Loucy (cell line): ENCODE measurements at regions not wholly inside any gene's neighbourhood (a gene's known extent, or its start where the extent isn't known, plus 50 kb on each side); places are given as distances from the start of the nearest gene placed in this dataset.

Source experiments
- H2AFZ ChIP-seq: fragments of 200-600 bp; sonication (generic); 2 replicates; pipeline ENCODE4 v1.6.0; 2016; ENCODE audit warnings: antibody characterized with exemption, mild to moderate bottlenecking, low read length, moderate library complexity
- H3F3A ChIP-seq: fragments of 200-600 bp; 2 replicates; pipeline ENCODE4 v1.6.0; 2016; ENCODE audit warnings: antibody characterized with exemption, low read depth, mild to moderate bottlenecking
- H3K27me3 ChIP-seq: fragments of 200-600 bp; sonication (generic); 2 replicates; pipeline ENCODE4 v1.6.1; 2014; ENCODE audit warnings: low read length, mild to moderate bottlenecking; ENCODE audit not compliant: insufficient read depth, poor library complexity, severe bottlenecking
- H3K36me3 ChIP-seq: fragments of 200-600 bp; sonication (generic); 2 replicates; pipeline ENCODE4 v1.6.1; 2016; ENCODE audit warnings: low read length; ENCODE audit not compliant: insufficient read depth
- H3K4me1 ChIP-seq: fragments of 200-600 bp; sonication (generic); 2 replicates; pipeline ENCODE4 v1.5.1; 2014; ENCODE audit warnings: low read length, mild to moderate bottlenecking; ENCODE audit not compliant: insufficient read depth, poor library complexity, severe bottlenecking
- H3K4me2 ChIP-seq: fragments of 200-600 bp; sonication (generic); 2 replicates; pipeline ENCODE4 v1.6.0; 2014; ENCODE audit warnings: antibody characterized with exemption, low read length, low read depth, mild to moderate bottlenecking; ENCODE audit not compliant: poor library complexity, severe bottlenecking
- H3K4me3 ChIP-seq: fragments of 200-600 bp; sonication (generic); 2 replicates; pipeline ENCODE4 v1.5.1; 2014; ENCODE audit warnings: low read length, mild to moderate bottlenecking, mixed read lengths; ENCODE audit not compliant: poor library complexity, severe bottlenecking
- H3K79me2 ChIP-seq: fragments of 200-600 bp; sonication (generic); 2 replicates; pipeline ENCODE4 v1.6.1; 2014; ENCODE audit warnings: low read length; ENCODE audit not compliant: insufficient read depth
- H3K9ac ChIP-seq: fragments of 200-600 bp; sonication (generic); 2 replicates; pipeline ENCODE4 v1.6.0; 2014; ENCODE audit warnings: mild to moderate bottlenecking, low read depth, low read length, moderate library complexity; ENCODE audit not compliant: poor library complexity, severe bottlenecking
- H3K9me2 ChIP-seq: fragments of 200-600 bp; sonication (generic); replicated peaks from 2 replicates; pipeline ENCODE4 v1.6.1; 2016; ENCODE audit warnings: low read depth, low read length, mixed read lengths
- H3K9me3 ChIP-seq: fragments of 200-600 bp; sonication (generic); 2 replicates; pipeline ENCODE4 v1.6.1; 2014; ENCODE audit warnings: mild to moderate bottlenecking, antibody characterized with exemption, low read length, low read depth; ENCODE audit not compliant: insufficient read depth
- H4K20me1 ChIP-seq: fragments of 200-600 bp; sonication (generic); 2 replicates; pipeline ENCODE4 v1.6.0; 2014; ENCODE audit warnings: antibody characterized with exemption, low read length, mild to moderate bottlenecking; ENCODE audit not compliant: insufficient read depth, poor library complexity, severe bottlenecking
- EZH2phosphoT487 ChIP-seq: fragments of 200-600 bp; IDR thresholded peaks from 2 replicates; pipeline ENCODE4 v1.6.1; 2018; ENCODE audit warnings: antibody characterized with exemption, mild to moderate bottlenecking, moderate library complexity, borderline replicate concordance
- TF ChIP-seq, protein P1 (sequence below): fragments of 200-600 bp; sonication (generic); conservative IDR thresholded peaks from 2 replicates; pipeline ENCODE4 v1.5.1; 2014; ENCODE audit warnings: mild to moderate bottlenecking, antibody characterized with exemption, low read length

DNA sequence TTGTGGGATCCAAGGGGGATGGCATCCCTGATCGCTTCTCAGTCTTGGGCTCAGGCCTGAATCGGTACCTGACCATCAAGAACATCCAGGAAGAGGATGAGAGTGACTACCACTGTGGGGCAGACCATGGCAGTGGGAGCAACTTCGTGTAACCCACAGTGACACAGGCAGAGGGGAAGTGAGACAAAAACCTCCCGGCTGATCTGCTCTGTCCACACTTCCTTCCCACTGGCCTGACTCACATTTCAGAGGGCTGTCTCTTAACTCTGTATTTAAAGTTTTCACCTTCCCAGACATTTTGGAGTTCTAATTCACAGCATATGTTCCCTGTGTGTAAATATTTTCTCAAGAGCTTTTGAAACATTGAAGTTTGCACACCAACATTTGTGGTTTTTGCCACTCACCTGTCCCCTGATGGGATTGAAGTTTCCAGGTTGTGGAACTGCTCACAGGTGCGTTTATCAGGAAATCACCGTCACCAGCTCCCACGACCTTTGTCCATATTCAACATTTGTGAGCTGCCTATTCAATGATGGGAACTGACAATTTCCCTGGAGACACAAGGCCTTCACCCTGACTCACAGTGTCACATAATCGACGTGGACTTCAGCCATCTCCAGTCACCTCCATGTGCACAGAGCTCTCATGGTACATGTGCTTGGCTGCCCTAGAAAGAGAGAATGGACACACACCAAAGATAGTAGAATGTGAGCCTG is 99.2 kb downstream of the VPREB1 start:
- H3K4me2 ChIP-seq = peak overlapping the region; percentile 5
- H2AFZ ChIP-seq = peak overlapping the region; percentile 8; the same call in 1 of the 2 replicates
- H3K36me3 ChIP-seq = no peaks in the 10 kb centered on the region

DNA sequence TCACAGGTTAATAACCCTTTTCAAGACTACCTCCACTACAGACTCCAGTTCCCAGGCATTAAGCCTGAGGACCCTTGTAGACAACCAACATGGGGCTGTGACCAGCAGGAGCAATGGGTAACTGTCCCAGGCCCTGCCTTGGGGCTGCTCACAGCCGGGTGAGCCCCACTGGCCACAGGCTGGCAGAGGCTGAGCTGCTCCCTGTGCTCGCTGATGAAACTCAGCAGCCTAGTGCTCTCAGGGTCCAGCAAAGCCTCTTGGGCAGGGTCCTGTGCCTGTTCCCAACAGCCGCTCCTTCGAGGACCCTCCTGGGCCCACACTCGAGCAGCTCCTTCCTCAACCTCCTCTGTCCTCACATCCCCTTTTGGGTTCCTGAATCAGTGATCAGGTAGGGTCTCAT is 99.8 kb downstream of the VPREB1 start:
- Histone ChIP-seq H3K27me3 (no peaks in the 10 kb centered on the region), H4K20me1 (no peaks in the 10 kb centered on the region), H3K4me1 (peaks cover 28% of the 10 kb centered on the region), H3K4me2 (no peak overlapping the region), H3K9me2 (no peaks in the 10 kb centered on the region), H3F3A (no peaks in the 10 kb centered on the region), H3K9ac (no peak overlapping the region), H3K4me3 (no peak overlapping the region), H3K36me3 (no peaks in the 10 kb centered on the region), H3K79me2 (no peaks in the 10 kb centered on the region), H2AFZ (no peak overlapping the region), H3K9me3 (no peaks in the 10 kb centered on the region)
- TF ChIP-seq, protein P1, sequence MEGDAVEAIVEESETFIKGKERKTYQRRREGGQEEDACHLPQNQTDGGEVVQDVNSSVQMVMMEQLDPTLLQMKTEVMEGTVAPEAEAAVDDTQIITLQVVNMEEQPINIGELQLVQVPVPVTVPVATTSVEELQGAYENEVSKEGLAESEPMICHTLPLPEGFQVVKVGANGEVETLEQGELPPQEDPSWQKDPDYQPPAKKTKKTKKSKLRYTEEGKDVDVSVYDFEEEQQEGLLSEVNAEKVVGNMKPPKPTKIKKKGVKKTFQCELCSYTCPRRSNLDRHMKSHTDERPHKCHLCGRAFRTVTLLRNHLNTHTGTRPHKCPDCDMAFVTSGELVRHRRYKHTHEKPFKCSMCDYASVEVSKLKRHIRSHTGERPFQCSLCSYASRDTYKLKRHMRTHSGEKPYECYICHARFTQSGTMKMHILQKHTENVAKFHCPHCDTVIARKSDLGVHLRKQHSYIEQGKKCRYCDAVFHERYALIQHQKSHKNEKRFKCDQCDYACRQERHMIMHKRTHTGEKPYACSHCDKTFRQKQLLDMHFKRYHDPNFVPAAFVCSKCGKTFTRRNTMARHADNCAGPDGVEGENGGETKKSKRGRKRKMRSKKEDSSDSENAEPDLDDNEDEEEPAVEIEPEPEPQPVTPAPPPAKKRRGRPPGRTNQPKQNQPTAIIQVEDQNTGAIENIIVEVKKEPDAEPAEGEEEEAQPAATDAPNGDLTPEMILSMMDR = no peak
- TF ChIP-seq EZH2phosphoT487 = no peak

More for the DNA sequence above, 99.2 kb downstream of the VPREB1 start:
- no peaks in the 10 kb centered on the region for H3K9me2 ChIP-seq
- H3F3A ChIP-seq = no peaks in the 10 kb centered on the region
- no peak overlapping the region for H3K4me3 ChIP-seq
- TF ChIP-seq, protein P1 = no peak
- no peak for TF ChIP-seq EZH2phosphoT487
- no peaks in the 10 kb centered on the region for H3K9me3 ChIP-seq
- no peaks in the 10 kb centered on the region for H3K27me3 ChIP-seq
- H3K9ac ChIP-seq = no peak overlapping the region
- peaks cover 28% of the 10 kb centered on the region for H3K4me1 ChIP-seq
- no peaks in the 10 kb centered on the region for H3K79me2 ChIP-seq
- no peaks in the 10 kb centered on the region for H4K20me1 ChIP-seq

DNA sequence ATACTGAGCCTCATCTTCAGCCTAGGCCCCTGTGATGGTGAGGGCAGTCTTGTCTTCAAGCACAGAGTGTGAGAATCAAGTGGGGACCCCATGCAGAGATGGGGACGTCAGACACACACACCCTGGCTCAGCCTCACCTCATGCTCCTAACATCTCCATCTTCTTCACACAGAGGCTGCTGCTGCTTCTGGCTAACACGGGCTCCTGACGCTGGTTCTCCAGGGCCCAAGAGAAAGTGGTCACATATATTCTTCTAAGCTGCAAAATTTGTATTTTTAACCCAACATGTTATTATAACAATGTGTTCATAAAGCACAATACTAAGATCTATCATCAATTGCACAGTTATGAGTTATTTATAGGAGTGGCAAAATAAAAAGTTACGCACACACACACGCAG is 101.2 kb downstream of the VPREB1 start:
- Histone ChIP-seq H3K27me3 (no peaks in the 10 kb centered on the region), H3K9me2 (no peaks in the 10 kb centered on the region), H3K4me2 (peak overlapping the region; percentile 14), H3K79me2 (no peaks in the 10 kb centered on the region), H4K20me1 (no peaks in the 10 kb centered on the region), H2AFZ (no peak overlapping the region), H3K9ac (no peak overlapping the region), H3K4me3 (no peak overlapping the region), H3K36me3 (no peaks in the 10 kb centered on the region), H3K4me1 (peaks cover 28% of the 10 kb centered on the region), H3K9me3 (no peaks in the 10 kb centered on the region), H3F3A (no peaks in the 10 kb centered on the region)
- TF ChIP-seq, protein P1 = no peak
- TF ChIP-seq EZH2phosphoT487 = no peak
